ENCODE measurements at regions not wholly inside any gene's neighbourhood (a gene's known extent, or its start where the extent isn't known, plus 50 kb on each side); places are given as distances from the start of the nearest gene placed in this dataset.
"Not testable (repeated sequence)": the region's sequence is repeated elsewhere in the genome, so short reads cannot be mapped to it uniquely, and the experiment has no call there.

DNA sequence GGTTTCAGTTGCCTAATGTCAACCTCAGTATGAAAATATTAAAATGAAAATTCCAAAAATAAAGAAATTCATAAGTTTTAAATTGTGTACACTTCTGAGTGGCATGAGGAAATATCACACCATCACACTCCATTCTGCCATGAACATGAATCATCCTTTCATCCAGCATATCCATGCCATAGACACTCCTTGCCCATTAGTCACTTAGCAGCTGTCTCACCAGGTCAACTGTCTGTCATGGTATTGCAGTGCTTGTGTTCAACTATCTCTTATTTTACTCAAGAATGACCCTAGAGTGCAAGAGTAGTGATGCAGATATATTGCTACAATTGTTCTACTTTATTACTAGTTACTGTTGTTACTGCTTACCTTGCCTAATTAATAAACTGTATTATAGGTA, 712.4 kb downstream of the EPHA7 start:
- no peak for DNase-seq

DNA sequence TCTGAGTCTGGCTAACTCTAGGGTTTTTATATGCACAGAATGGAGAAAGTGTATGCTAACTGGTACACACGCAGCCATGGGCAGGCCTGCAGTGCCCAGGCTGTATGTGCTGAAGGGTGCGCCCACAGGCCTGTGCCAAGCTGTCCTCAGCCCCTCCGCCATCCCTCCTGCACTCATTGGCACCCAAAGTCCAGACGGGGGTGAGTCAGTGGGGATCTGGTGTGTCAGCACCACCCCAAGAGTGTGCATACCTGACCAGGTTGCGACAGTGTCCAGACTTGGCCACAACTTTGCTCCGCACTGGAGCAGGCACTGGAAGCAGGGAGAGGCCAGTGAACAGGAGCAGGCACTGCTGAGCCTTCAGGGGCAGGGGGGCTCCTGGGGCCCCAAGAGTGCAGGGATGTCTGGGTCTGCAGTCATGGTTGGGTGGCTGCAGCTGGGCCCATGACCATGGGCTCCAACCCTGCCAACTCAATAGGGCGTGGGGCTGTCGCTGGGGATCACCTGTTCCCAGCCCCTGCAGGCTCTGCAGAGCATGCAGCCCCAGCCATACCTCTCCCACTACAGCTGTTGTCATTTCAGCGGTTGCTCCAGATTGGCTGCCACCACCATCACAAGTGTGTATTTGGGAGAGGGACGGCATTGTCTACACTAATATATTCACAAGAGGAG, 717.8 kb downstream of the EPHA7 start:
- DNase-seq: peak; percentile 47

DNA sequence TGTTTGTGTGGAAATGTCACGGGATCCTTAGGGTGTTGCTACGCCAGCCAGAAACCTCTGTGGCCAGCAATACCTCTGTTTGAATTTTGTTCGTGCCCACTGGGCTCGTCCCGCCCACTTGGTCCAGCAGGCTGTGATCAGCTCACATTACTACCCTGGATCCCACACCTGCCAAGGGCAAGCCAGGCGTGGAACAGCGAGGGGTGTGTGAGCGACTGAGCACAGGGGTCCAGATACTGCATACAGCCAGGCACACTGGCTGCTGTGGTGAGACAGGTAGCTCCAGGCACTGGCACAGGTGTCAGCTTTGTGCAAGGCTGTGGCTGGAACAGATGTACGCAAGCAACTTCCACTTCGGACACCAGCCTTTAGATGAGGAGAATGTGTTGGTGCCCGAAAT, 718.9 kb downstream of the EPHA7 start:
- DNase-seq: peak; percentile 47

DNA sequence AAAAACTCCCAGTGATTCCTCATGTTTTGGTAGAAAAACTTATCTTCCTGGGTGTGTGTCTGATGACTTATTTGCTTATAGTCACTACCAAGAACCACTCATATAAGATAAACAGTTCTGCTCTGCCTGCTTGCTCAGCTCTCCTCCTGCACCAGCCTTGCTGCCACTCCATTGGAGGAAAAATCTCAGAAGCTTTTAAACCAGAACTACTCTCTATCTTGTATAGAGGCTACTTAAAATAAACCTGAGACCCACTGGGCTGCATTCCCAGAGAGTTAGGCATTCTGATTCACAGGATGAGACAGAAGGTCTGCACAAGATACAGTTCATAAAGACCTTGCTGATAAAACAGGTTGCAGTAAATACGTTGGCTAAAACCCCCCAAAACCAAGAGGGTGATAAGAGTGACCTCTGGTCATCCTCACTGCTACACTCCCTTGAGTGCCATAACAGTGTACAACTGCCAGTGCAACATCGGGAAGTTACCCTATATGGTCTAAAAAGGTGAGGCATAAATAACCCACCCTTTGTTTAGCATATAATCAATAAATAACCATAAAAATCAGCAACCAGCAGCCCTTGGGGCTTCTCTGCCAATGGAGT, 728.3 kb downstream of the EPHA7 start:
- DNase-seq: peak; percentile 49

DNA sequence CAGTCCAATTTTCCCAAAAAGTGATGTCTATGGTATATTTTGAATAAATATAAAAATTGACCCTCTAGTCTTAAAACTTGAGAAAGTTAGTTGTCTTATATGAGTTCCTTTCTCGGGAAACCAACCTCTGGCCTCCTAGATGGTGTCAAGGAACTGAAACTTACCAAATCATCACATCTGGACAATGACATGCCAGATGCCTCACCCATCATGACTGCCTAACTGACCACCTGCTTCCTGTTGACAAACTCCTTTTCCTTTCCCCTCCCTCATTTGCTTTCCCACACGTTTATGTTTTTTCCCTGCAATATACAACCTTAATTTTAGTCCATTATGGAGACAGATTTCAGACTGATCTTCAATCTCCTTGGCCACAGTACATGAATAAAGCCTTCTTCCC, 731.0 kb downstream of the EPHA7 start:
- no peak for DNase-seq

DNA sequence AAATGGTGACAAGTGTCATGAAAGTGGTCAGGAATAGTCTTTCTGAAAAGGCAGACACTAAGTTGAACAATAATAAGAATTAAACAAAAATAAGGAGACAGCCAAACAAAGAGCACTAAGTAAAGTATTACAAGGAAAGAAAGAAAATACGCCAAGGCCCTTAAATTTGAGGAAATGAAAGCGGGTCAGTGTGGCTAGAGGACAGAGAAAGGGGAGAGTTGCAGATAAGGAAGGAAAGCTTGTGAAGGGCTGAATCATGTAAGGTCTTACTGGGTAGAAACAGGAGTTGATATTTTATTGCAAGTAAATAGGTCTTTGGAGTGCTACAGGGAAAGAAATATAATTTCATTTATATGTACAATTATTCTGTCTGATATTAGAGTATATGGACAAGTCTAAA, 732.1 kb downstream of the EPHA7 start:
- DNase-seq: no peak

DNA sequence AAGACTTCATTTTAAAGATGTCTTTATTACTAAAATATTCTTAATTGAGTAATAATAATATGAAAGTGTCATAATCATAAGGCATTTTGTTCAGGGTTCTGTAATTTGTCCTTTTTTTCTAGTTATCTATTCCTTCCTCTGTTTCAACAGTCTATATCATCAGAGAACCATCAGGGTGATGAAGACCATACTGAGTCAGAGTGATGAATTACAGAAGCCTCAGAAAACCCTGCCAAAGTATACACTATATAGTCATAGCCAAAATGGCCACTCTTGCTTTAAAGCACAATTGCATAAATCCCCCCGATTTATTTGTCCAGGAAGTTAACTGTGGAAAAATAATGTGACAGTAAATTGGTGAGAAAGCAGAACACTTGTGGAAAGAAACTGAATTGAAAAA, 735.0 kb downstream of the EPHA7 start:
- no peak for DNase-seq

DNA sequence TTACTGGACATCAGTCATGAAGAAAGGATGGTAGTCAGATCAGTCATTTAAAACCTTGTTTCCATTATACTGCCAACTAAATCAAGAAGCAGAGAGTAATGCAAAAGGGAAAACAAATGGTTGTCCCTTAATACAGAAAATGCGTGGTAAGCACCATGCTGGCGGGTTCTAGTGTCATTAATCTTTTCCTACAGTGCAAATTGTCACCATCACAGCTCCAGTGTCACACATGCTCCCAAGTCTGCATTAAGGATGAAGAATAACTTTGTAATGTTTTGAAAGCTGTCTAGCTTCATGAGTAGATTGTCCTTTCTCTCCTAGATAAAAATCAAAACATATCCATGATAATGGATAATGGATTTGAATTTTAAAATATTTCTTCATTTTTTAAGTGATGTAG, 735.6 kb downstream of the EPHA7 start:
- no peak for DNase-seq

DNA sequence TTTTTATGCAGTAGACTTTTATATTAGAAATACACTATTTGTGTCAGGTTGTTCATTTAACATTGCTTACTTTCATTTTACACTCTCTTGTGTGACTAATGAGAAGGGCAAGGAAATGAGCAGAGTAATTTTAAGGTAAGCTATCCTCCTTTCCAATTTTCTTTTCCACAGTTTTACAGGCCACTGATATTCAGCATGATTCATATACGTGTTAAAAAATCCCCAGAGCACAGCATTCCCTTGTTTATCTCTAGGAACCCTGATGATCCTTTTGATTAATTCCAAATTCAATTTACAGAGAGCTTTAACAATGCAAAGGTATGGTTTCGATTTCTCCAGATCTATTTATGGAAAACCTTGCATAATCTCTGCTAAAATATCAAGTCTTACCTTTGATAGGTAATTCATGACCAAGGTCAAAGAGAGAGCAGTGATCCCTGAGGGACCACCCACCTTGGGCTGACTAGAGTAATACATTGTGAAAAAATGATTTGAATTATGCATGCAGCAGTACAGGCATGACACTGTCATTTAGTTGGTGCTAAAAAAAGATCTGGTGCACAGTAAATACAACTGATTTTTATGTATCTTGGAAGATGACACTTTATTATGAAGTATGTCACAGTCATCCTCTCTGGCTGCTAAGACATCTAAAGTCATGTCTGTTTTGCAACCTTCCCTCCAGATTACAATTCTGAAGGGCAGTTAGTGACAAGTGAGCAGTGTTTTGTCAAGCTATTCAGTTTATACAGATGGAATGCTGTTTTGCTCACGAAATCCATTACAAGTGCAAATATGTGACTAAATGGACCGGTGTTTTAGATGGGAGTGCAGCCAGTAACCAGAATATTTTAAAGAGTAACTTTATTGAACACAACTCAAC, 736.6 kb downstream of the EPHA7 start:
- no peak for DNase-seq

DNA sequence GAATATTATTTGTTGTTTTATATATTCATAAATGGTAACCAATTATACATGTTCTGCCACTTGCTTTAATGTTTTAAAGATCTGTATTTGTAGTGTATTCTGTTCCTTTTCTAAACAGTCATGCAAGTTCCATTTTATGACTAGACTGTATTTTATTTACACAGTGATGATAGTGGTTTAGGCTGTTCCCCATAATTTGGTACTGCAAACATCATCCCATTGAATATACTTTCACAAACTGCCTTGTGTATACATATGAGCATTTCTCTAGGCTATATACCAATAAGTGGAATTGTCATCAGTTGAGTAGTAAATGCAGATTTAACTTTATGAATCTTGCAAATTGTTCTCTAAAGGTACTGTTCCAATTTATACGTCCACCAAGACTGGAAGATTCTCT, 738.0 kb downstream of the EPHA7 start:
- DNase-seq: no peak

DNA sequence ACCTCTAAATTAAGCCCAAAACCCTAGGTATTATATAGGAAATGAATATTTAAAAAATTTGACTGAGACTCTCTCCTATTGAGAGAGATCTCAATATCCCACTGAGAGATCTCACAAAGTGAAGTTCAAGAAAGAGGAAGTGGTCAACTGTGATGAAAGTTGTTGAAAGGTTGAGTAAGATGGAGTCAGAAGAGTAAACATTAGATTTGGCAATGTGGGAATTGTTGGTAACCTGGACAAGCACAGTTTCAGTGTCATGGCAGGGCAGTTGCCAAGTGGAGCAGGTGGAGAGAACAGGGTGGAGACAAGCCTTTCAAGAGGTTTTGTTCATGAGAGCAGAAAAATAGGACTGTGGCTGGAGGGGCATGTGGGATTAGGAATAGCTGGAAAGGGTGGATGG, 747.9 kb downstream of the EPHA7 start:
- not testable (repeated sequence) for DNase-seq

DNA sequence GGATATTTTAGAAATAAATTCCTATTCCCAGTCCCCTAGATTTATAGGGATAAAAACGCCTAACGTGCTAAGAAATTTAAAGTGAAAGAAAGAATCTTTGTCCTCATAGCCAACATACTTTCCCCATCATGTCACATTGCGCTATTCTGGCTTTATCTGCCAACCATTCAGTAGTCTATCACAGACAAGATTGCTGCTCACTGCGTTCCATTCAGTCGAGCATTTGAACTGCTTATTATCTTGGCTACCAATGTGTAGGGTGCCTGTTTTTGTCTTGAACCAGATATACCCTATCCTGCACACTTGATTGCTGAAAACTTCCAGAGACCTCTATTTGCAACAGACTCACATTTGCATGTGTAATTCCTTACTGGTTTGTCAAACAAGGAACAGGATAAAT, 751.5 kb downstream of the EPHA7 start:
- DNase-seq: peak; percentile 49

DNA sequence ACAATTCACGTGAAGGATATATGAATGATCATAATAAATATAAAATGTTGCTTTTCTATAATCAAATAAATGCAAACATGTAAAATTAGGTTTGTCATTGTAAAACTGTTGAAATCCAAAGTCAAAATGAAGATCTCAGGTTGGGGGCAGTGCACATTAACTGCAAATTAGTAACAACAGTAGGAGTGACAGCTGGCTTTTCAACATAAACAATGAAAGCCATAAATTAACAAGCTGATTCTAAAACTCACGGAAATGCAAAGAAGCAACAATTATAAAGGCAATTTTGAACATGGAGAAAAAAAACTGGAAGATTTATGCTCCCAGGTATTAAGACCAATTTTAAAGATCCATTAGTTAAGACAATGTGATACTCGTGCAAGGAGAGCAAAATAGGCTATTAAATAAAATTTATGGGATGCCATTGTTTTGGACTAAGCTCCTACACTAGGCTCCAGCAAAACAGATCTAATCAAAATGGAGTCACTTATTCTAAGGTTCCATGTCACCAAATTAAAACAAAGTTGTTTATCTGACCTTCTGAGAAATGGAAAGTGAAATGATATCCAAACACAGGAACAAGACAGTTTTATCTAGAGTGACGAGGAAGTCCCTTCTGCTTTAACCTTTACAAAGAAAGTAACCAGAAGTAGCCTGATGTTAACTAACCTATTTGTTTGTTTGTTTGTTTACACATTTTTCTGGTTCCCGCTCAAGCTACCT, 770.8 kb downstream of the EPHA7 start:
- DNase-seq: no peak

DNA sequence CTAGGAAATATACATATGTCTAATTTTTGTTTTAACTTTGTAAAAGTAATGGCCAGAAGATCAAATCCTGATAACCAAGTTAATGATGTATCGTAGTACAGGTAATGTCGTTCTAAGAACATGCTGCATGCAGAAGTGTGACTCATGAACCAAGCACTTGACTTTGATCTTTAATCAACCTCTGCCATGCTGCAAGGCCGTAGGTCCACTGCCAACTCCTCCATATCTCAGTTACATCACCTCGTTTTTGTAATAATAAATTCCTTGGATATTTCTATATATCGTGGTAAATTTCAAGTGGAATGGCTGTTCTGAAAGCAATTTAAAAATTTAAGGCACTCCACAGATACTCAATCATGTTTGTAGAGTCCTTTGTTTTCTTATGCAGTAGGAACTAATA, 771.7 kb downstream of the EPHA7 start:
- no peak for DNase-seq

DNA sequence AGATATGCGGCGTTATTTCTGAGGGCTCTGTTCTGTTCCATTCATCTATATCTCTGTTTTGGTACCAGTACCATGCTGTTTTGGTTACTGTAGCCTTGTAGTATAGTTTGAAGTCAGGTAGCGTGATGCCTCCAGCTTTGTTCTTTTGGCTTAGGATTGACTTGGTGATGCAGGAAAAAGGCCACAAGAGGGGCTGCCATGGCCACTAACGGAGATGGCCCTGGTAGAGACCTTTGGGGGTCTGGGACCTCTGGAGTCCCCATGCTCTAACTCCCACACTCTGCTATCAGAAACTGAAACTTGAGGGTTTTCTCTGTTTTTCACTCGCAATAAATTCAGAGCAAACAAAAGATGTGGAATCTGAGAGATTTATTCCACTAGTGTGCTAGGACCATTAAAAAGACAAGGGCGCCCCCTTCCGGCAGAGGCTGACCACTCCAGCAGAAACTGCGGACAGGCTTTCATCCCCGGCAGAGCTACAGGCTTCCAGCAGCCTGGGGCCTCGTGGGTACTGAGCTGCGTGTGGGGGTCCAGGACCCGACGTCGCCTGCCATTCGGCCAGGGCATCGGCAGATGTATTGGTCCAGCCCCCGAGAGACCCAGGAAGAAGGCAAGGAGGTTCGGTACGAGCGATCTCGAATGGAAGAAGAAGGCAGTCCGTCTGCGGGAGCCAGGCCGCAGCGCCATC, 775.1 kb downstream of the EPHA7 start:
- peak; percentile 80 for DNase-seq

DNA sequence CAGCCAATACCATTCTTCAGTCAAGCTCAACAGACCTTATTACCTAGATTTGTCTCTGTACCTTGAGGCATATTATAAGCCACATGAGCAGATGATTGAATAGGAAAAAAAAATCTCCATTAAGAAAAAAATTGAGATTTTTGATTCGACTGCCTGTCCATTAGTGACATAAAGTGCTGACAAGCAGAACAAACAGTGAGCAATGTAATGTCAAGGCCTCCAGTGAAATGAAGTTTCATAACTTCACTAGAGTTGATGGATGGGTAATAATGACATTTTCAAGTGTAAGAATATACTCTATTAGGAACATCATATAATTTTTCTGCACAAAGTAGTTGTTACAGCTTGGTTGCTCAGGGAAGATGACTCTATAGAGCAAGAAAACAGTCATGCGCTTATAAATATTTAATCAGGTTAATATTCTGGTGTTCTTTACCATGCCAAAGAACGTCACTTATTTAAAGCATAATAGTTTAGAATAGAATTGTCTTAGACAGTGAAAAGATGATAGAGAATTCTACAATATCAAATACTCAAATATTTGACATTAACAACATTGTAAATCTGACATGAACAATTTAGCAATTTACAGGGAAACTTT, 783.7 kb downstream of the EPHA7 start:
- DNase-seq: no peak

DNA sequence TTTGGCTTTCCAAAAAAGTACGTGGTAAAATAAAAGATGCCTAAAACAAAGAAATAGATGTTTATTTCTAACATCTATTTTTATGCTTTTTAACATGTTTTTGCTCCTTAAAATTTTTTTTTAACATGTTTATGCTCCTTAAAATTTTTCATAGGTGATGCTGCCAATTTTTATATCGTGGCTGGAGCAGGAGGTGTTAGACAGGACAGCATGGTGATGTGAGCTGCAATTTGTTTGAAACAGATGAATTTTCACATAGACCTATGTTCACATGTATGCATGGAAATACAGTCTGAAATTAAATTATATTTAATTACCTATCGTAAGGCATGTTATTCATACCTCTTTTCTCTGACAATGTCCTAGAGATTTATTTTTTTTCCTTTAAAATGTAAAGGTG, 784.8 kb downstream of the EPHA7 start:
- DNase-seq: no peak

DNA sequence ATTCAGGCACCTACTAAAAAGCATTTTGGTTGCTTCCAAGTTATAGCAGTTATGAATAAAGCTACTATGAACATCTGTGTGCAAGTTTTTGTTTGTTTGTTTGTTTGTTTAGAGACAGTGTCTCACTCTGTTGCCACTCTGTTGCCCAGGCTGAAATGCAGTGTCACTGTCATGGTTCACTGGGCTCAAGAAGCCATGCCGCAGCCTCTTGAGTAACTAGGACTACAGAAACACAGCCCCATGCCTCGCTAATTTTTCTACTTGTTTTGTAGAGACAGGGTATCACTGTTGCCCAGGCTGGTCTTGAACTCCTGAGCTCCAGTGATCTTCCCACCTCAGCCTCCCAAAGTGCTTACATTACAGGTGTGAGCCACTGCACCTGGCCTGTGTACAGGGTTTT, 795.9 kb downstream of the EPHA7 start:
- DNase-seq: no peak

DNA sequence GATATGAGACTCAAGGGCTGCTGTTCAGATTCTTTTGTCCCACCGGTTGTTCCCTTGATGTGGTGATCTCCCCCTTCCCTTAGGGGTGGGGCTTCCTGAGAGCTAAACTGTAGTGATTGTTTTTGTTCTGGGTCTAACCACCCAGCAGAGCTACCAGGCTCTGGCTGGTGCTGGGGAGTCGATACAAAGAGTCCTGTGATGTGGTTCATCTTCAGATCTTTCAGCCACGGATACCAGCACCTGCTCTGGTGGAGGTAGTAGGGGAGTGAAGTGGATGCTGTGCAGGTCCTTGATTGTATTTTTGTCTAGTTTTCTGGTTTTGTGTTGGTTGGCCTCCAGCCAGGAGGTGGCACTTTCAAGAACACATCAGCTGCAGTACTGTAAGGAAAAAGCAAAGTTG, 801.6 kb downstream of the EPHA7 start:
- peak; percentile 42 for DNase-seq

DNA sequence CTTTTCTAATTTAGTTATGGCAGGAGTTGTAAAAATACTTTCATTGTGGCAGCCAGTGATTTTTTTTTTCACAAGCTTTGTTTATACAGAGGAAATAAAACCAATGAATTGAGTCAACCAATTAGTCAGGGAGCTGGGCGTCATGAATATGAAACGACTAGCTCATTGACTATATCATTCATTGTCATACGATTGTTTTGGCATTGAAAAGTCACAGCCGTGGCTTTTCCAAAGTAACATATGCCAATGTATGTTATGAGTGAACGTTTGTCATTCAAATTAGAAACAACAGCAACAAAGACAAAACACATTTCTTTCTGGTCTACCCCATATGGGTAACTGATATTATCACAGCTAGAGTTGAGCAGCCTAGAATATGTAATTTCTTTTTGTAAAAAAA, 810.6 kb downstream of the EPHA7 start:
- DNase-seq: no peak

DNA sequence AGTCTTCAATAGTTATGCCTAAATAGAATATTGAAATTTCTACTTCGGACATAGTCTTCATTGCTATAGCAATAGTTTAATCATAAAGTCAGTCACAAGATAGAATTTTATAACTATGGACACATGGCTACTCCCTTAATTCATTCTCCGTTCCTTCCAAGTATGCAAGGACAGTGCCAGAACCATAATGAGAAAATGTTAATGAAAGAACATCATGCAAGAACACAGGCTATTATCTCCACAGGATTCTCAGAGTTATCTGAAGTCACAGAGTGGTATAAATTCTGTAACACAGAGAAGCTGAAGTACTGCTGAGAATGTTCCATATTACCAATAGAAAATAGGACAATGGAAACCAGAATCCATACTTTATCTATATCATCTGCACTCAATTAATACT, 826.2 kb downstream of the EPHA7 start:
- DNase-seq: no peak

DNA sequence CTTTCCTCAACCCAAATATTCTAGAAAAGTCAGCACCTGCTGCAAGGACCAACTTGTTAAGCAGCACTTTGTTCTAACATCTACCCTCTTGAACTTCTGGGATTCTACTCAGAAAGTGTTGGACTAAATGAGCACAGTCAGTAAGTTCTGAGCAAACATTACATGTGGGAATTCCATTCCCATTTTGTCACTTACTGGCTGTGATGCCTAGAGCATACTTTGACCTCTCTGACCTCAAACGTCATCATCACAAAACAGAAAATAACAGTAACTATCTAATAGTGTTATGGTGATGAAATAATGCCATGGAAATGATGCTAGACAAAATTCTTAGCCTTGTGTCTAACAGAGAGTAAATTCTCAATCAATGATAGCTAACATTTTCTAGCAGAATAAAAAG, 829.4 kb downstream of the EPHA7 start:
- DNase-seq: no peak

Data from islet precursor cell (in vitro differentiated cells).